Cardiac septum (tissue), 1 donor: ENCODE measurements at regions not wholly inside any gene's neighbourhood (a gene's known extent, or its start where the extent isn't known, plus 50 kb on each side); places are given as distances from the start of the nearest gene placed in this dataset.

Experiments
- DNase-seq: peaks from one replicate; pipeline ENCODE4 v3.0.0-alpha.2; 2020; ENCODE audit warnings: low spot score
- intact Hi-C: fragments of 100-400 bp; cut with DNase I; formaldehyde crosslinking; loops from one replicate; pipeline ENCODE4 v1.14.0; 2022
- donor health status: DM: no; HTN: no; CAD: no.

- DNase-seq, result no peak
- intact Hi-C loops, result no loop called here
Observed at GRCh38 chr4:114474188-114474800, 124.3 kb upstream of the UGT8 start.

- intact Hi-C loops, result no loop called here
- no peak for DNase-seq
Observed at GRCh38 chr4:114476310-114476709, 122.3 kb upstream of the UGT8 start.

DNA sequence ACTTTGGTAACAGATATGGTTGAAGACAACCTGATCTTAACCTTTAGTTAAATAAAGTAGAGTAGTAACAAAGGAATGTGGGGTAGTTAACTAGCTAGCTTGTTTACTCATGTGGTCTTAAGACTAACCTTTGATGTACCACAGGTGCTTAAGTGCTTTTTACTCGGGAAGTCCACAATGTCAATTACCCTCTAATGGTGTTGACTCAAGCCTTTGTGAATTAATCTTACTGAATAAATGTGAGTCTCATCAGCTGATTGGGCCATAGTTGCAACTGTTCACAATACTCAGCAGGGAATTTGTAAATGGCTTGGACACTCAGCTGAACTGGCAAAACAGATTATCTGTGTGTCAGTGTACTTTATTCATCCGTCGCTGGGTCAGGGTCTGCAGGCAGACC lies 119.0 kb upstream of the UGT8 start:
- intact Hi-C loops, result no loop called here
- no peak for DNase-seq

- intact Hi-C loops, result no loop called here
- no peak for DNase-seq
Observed at GRCh38 chr4:114481856-114482255, 116.8 kb upstream of the UGT8 start.

GRCh38 chr4:114487101-114487500 lies 111.5 kb upstream of the UGT8 start:
- intact Hi-C loops, result no loop called here
- DNase-seq, result no peak

DNA sequence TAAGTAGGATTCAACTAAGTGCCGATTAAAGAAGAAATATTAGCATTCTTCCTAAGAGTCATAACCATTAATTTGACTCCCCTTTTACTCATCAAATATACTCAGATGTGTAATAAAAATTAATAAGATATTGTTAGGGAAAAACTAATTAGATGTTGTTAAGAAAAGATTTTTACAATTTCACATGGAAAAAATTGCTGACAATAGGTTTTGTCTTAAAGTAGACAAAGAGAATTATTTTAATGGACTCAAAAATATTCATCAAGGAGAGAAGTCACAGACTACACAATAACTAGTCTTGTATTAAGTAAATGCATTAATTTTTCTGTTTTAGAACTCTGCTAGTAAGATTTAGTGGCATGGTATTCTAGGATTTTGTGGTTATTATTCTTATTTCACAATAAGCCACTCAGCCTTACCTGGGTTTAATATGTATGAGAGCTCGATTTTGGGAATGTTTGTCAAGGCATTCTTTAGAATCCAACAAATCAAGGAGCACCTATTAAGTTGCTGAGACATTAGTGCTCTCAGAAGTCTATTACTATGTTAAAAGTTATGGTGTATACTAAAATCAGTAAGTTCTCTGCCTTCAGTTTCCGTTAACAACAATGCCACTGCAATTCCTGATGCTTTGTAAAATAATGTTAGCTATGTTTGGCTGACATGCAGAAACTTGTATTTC lies 110.2 kb upstream of the UGT8 start:
- intact Hi-C loops, result no loop called here
- no peak for DNase-seq

DNA sequence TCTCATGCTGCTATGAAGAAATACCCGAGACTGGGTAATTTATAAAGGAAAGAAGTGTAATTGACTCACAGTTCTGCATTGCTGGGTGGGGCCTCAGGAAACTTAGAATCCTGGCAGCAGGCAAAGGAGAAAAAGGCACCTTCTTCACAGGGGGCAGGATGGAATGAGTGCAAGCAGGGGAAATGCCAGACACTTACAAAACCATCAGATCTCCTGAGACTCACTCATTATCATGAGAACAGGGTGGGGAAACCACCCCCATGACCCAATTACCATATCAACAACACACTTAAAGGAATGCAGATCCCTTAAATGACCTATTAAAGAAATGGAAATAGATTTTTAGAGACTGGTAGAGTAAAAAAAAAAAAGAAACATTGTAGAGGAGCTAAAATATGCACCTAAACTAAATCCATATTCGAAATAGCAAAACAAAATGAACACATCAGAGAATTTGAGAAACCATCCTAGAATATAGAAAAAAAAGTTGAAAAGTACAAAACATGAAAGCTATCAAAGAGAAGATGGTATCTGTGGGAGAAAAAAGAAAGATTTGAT lies 104.3 kb upstream of the UGT8 start:
- DNase-seq, result no peak
- intact Hi-C loops, result no loop called here

DNA sequence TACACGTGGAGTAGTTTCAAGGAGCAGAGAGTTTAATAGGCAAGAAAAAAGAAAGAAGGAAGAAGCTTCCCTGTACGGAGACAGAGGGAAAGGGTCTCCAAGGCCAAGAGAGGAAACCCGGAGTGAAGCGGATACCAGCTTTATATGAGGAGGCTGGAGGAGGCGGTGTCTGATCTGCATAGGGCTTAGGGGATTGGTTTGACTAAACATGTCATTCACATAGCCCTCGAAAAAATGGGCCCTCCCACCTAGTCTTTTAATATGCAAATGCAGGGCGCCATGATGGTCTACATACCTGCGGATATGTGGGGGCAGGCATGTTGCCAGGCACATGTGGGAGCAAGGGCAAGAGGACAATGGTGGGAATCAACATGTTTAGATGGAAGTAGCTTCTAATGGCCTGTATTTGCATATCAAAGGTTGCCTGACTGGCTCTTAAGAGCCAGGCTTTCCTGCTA lies 103.1 kb upstream of the UGT8 start:
- DNase-seq, result no peak
- intact Hi-C loops, result no loop called here

DNA sequence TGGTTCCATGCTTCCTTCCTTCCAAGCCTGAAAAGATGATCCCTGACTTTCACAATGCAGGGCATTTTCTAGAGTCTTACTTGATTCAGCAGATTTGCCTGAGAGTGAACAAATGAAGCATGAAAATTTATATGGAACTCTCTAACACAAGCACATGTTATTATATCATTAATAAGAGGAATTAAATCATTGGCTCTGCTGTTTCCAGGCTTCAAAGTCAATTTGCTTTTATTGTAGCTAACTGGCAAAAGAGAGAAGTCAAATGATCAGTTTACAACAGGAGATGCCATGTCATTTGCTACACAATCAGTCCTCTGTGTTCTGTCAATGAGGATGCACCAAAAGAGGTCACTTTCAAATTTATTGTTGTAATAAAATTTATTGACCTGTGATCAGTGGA lies 101.5 kb upstream of the UGT8 start:
- DNase-seq, result no peak
- intact Hi-C loops, result no loop called here

DNA sequence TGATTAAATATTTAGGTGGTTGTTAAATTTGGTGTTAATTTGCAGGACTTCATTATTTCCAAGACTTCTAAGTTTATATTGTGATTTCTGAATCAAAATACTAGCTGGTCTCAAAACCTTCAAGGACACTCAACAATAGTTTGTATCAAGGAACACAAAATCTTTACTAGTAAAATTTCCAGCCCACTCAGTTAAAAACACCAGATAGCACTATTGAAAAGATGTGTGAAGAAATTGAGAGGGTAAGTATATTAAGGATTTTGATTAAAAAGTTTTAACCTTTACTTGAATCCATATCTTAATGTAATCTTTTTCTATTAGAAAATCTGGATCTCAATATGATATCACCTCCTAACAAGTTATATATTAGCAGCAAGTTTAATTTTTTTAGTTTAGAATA lies 89.3 kb upstream of the UGT8 start:
- intact Hi-C loops, result no loop called here
- DNase-seq, result no peak

GRCh38 chr4:114512595-114513295 lies 85.9 kb upstream of the UGT8 start:
- intact Hi-C loops, result no loop called here
- DNase-seq, result no peak

GRCh38 chr4:114519368-114519767 lies 79.2 kb upstream of the UGT8 start:
- DNase-seq, result no peak
- intact Hi-C loops, result no loop called here

- no peak for DNase-seq
- intact Hi-C loops, result no loop called here
Observed at GRCh38 chr4:114527170-114527569, 71.4 kb upstream of the UGT8 start.

- DNase-seq, result no peak
- intact Hi-C loops, result no loop called here
Observed at GRCh38 chr4:114527637-114528036, 71.0 kb upstream of the UGT8 start.

DNA sequence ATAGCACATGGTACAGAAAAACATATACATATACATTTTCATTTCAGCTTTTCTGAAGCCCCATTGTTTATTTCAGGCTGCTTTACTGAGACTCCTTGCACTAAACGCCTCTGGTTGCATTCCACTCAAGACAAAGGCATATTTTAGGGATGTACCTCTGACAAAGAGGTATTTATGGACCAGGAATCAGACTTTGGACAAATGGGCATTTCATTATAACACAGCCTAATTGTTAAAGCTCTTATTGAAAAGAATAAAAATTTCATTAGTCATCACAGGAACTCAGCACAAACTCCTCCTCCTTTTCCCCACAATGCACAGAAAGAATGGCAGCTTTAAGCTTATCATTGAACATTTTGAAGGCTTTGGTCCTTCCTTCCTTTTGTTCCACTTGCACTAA lies 62.9 kb upstream of the UGT8 start:
- intact Hi-C loops, result no loop called here
- no peak for DNase-seq

- no peak for DNase-seq
- intact Hi-C loops, result no loop called here
Observed at GRCh38 chr4:114537352-114537751, 61.3 kb upstream of the UGT8 start.

GRCh38 chr4:114538012-114538617 lies 60.5 kb upstream of the UGT8 start:
- no peak for DNase-seq

DNA sequence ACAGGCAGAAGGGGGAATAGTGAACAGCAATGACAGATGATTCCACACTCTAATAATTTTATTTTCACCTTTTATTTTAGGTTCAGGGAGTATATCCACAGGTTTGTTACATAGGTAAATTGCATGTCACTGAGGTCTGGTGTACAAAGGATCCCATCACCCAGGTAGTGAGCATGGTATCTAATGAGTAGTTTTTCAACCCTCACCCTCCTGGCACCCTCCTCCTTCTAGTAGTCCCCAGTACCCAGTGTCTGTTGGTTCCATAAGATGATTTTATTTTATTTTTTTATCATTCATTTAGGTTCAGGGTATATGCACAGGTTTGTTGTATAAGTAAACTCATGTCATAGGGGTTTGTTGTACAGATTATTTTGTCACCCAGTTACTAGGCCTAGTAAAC lies 58.6 kb upstream of the UGT8 start:
- no peak for DNase-seq
- intact Hi-C loops, result no loop called here

More at GRCh38 chr4:114538012-114538617, 60.5 kb upstream of the UGT8 start:
- intact Hi-C loops, result no loop called here

DNA sequence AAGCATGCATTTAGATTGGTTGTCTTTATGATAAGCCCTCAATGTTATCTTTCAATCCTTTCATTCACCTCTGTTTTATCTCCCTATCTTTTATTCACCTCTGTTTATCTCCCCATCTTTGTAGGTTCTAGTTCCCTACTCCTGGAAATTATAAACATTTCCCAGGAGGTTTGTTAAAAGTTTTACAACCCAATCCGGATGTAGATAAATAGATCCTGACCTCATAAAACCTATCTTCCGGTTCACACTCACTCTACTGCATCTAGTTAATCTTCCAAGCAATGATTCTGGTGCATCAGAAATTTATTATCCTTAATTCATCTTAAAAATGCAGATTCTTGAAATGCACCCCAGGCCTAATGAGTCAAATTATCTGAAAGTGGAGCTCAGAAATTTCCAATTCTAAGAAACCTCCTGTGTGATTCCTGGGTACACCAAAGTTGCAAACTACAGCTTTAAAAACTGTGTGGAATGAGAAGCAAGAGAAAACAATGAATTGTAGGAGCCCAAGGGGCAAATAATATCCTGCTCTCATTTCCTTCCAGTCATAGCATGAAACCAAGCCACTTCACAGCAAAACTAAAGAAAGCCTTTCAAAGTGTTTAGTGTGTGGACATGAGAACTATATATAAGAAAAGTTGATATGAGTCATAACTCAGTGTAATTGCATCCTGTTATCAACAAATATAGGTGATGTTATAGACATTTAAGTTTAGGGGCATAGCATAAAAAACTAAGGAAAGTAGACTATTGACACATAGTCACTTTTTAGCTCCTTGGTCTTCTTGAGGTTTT lies 51.1 kb upstream of the UGT8 start:
- no peak for DNase-seq
- intact Hi-C loops, result no loop called here
